ENCODE measurements at regions not wholly inside any gene's neighbourhood (a gene's known extent, or its start where the extent isn't known, plus 50 kb on each side); places are given as distances from the start of the nearest gene placed in this dataset.

DNA sequence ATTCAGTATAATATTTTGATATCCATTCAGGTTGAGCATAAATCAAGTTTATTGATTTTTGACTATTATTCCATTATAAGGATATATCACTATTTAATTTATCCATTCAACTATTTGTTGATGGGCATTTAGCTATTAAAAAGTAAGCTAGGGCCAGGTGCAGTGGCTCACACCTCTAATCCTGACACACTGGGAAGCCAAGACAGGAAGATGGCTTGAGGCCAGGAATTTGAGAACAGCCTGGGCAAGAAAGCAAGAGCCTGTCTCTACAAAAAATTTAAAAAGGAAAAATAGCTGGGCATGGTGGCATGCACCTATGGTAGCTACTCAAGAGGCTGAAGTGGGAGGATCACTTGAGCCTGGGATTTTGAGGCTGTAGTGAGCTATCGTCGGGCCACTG is 183.5 kb downstream of the HNMT start:
- ATAC-seq (no peak), DNase-seq (ENCODE audit: missing footprints) (no peak)
- intact Hi-C loops (cut with DNase I) = no loop called here

DNA sequence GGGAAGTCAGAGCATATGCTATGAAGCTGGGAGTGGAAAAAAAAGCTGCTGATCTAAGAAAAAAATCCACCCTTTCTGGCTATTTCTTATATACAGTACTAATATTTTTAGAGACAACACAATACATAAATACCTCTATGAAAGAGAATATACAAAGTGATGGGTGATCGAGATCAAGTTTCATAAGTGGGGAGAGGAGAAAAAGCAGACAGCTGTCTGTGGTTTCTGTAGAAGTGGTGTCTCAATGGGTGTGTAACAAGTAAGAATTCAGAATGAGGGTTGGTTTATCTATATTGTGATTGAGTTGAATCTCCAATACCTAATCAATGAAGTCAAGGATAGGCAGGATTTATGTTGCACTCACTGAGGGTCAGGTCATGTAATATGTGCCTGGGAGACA is 191.0 kb downstream of the HNMT start:
- intact Hi-C loops (cut with DNase I) = no loop called here
- no peak for ATAC-seq
- no peak for DNase-seq (ENCODE audit: missing footprints)

- no peak for ATAC-seq
- intact Hi-C loops (cut with DNase I) = no loop called here
- no peak for DNase-seq (ENCODE audit: missing footprints)
These were observed 193.1 kb downstream of the HNMT start for GRCh38 chr2:138157372-138157771.

DNA sequence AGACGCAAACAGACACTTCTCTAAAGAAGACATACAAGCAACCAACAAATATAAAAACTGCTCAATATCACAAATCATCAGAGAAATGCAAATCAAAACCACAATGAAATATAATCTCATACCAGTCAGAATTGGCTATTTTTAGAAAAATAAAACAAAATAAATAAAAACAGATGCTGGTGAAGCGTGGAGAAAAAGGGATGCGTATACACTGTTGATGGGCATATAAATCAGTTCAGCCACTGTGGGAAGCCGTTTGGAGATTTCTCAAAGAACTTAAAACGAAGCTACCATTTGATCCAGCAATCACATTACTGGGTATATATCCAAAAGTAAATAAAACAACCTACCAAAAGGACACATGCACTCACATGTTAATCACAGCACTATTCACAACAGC is 206.2 kb downstream of the HNMT start:
- intact Hi-C loops (cut with DNase I) = no loop called here
- ATAC-seq (no peak), DNase-seq (ENCODE audit: missing footprints) (no peak)

DNA sequence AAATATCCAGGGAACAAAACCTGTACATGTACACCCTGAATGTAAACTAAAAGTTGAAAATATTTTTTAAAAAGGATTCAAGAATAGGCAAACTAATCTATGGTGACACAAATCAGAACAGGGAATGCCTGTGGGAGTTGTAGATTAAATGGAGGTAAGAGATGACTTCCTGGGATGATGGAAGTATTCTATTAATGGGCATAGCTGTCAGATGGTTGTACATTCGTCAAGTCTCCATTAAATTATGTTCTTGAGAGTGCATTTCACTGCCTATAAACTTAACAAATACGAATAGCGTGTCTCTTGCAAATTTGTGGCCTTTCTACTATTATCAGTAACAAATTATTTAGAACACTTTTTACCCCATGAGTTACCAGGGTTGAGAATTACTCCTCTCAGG is 207.0 kb downstream of the HNMT start:
- DNase-seq (ENCODE audit: missing footprints) (no peak), ATAC-seq (no peak)
- intact Hi-C loops (cut with DNase I) = no loop called here

DNA sequence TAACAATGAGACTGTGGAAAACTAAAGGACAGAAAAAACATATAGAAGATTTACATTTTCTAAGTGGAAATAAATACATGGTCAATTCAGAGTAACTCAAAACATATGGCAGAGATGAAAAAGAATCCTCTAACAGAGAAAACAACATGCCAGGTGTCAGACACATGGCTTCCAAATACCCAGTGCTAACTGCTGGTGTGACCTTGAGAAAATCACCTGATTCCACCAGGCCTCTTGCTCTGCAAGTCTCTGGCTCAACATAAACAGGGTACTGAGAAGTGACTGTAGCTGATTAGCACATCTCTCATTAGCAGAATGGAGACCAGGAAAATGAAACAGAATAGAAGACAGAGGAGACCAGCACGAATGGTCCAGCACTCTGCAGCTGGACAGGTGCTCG is 210.8 kb downstream of the HNMT start:
- intact Hi-C loops (cut with DNase I) = no loop called here
- DNase-seq (ENCODE audit: missing footprints) (no peak), ATAC-seq (no peak)

DNA sequence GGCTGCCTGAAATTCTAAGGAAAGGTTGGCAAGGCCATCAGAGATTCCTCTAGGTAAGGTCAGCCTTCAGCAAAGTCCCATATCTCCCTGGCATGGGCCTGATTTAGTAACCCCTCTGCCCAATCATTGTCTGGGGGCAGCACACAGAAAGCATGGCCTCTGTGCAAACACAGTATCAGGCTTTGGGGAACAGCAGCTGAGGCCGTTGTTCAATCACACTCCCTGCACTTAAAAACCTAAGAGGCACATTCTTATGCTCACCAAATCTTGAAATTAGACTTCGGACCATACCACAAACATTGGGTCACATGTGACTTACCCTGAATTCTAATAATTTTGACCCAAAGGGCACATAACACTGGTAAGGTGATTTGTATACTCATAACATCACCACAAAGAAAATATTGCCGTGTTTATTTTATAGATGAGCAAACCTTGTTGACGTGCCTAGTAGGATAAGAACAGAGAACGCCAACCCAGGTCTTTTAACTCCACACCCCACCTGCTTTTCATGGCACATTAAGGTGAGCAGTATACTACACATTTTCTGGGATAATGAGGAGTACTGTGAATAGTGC is 212.7 kb downstream of the HNMT start:
- intact Hi-C loops (cut with DNase I) = no loop called here
- DNase-seq (ENCODE audit: missing footprints) (no peak), ATAC-seq (no peak)

GRCh38 chr2:138177693-138178092 is 213.4 kb downstream of the HNMT start:
- ATAC-seq = no peak
- DNase-seq (ENCODE audit: missing footprints) = no peak
- intact Hi-C loops (cut with DNase I) = no loop called here

DNA sequence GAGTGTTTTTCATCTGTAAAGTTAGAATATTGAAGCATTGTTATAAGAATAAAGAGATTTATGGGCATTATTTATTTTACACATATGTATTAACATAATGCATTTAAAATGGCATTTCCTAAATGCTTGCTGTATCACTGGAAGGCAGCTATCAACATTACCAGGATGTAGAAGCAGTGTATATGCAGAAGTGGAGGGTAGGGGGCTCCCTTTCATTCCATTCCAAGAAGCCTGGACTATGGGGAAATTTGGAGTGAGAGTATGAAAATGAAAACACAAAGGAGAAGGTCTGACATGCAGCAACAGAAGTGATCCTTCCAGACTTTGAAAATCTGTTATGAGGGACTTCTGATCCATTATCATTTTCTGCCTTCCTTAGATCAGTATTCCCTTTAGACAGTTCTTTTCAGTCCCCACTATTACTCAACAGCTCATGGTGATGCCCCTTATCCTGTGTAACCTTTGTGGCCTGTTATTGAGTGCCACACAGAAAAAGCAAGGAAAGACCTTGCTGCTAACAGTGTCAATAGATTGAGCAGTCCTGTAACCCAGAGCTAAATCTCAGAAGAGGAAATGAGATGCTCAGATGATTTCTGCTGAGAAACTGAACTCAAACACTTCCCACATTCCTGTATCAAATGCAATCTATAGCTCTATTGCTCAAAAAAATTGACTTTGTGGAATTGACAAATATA is 216.6 kb downstream of the HNMT start:
- intact Hi-C loops (cut with DNase I) = no loop called here
- DNase-seq (ENCODE audit: missing footprints) = no peak
- ATAC-seq = no peak

- DNase-seq (ENCODE audit: missing footprints) (no peak), ATAC-seq (no peak)
- intact Hi-C loops (cut with DNase I) = no loop called here
These were observed 218.1 kb downstream of the HNMT start for GRCh38 chr2:138182250-138182936.

DNA sequence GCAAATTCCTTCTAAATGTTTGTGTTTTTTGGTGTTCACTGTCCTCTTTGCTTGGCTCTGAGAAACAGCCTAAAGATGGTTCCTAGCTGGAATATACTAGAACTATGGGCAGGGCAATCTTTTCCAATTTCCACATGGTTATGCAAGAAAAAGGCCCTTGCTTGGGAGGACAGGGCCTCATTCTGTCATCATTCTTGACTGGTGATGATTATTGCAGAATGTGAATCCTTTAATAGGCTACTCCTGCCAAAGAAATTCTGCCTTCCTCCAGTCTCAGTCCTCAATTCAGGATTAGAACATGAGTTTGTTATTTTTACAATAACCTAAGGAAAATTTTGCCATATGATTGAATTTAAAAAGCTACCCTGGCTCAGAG is 218.7 kb downstream of the HNMT start:
- ATAC-seq (no peak), DNase-seq (ENCODE audit: missing footprints) (no peak)
- intact Hi-C loops (cut with DNase I) = no loop called here

GRCh38 chr2:138183705-138184104 is 219.4 kb downstream of the HNMT start:
- intact Hi-C loops (cut with DNase I) = no loop called here
- ATAC-seq (no peak), DNase-seq (ENCODE audit: missing footprints) (no peak)

GRCh38 chr2:138184428-138184827 is 220.2 kb downstream of the HNMT start:
- intact Hi-C loops (cut with DNase I) = no loop called here
- DNase-seq (ENCODE audit: missing footprints) = no peak
- no peak for ATAC-seq

DNA sequence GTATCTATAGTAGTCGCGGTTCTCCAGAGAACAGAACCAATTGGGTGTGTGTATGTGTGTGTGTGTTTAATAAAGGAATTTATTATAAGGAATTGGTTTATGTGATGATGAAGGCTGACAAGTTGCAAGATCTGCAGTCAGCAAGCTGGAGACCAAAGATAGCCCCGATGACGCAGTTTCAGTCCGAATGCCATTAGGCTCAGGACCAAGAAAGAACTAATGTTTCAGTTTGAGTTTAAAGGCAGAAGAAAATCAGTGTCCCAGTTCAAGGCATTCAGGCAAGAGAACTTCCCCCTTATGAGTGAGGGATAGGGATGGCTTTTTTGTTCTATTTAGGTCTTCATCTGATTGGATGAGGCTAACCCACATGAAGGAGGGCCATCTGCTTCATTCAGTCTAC is 221.6 kb downstream of the HNMT start:
- ATAC-seq (no peak), DNase-seq (ENCODE audit: missing footprints) (no peak)
- intact Hi-C loops (cut with DNase I) = no loop called here

DNA sequence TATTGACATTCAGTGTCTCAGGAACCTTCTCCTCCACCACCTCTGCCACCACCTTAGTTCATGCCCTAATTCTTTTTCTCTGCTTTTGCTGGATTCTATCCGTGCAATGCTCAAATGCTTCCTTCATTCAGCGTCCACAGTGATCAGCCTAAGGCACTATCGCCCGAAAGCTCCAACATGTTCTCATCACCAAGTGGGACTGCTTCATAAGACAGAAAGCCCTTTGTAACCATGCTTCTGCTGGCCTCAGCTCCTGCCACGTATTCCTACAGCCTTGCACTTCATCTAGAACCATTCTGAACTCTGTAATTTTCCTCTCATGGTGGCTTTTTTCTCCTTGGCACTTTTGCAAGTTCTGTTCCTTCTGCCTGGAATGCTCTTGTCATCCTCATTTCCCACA is 222.9 kb downstream of the HNMT start:
- ATAC-seq = no peak
- intact Hi-C loops (cut with DNase I) = no loop called here
- no peak for DNase-seq (ENCODE audit: missing footprints)

GRCh38 chr2:138190999-138191398 is 226.7 kb downstream of the HNMT start:
- DNase-seq (ENCODE audit: missing footprints) (no peak), ATAC-seq (no peak)
- intact Hi-C loops (cut with DNase I) = no loop called here

DNA sequence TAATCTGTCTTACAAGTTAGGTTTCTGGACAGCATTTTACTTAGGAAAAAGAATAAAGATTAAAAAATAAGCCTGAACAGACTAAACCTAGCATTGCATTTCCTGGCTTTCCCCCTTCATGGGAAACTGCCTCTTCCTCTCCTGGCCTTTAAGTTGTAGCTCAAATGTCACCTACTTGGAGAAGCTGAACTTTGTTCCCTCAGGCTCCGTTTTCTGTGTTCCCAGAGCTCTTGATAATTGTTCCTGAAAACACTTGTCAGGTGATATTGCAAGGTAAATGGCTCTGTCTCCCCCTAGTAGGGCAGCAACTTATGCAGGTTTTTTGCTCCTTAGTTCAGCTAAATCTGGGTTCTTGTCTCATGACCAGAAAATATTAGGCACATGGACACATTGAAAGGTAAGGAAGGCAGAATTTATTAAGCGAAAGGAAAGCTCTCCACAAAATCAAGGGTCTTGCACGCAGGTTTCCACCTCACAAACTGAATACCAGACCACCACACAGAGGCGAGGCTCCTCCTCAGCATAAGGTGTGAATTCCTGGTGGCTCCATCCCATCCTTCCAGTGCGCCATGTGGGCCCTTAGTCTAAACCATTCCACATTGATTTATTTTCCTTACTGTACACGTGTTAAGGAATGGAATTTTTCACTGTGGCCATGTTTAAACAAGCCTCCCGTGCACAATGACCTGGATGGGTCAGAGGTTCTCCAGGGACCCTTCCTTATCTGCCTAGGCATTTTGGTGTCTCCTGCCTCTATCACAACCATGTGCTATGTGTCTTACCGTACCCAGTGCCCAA is 229.3 kb downstream of the HNMT start:
- no peak for ATAC-seq
- no peak for DNase-seq (ENCODE audit: missing footprints)
- intact Hi-C loops (cut with DNase I) = no loop called here

GRCh38 chr2:138201286-138201685 is 237.0 kb downstream of the HNMT start:
- ATAC-seq = no peak
- intact Hi-C loops (cut with DNase I) = no loop called here
- DNase-seq (ENCODE audit: missing footprints) = no peak

DNA sequence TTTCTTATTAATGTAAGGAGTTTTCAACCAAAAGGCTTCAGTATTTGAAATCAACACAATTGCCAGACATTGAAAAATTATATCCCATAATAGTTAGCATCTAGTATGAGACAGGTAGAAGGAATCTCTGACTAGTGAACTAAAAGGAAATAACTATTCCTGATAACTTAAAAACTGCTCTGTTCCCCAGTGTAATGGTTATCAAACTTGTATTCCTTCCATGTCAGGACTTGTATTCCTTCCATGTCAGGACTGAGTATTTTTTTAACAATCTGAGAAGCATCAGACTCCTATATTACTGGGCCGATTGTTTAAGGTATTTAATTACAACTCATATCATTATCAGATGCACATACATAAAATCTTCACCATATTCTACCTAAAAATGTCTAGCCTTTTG is 238.5 kb downstream of the HNMT start:
- intact Hi-C loops (cut with DNase I) = no loop called here
- DNase-seq (ENCODE audit: missing footprints) (no peak), ATAC-seq (no peak)

DNA sequence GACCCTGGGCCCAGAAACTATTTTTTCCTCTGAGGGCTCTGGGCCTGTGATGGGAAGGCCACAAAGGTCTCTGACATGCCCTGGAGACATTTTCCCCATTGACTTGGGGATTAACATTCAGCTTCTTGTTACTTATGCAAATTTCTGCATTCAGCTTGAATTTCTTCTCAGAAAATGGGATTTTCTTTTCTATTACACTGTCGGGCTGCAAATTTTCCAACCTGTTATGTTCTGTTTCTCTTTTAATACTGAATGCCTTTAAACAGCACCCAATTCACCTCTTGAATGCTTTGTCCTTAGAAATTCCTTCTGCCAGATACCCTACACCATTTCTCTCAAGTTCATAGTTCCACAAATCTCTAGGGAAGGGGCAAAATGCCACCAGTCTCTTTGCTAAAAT is 241.0 kb downstream of the HNMT start:
- DNase-seq (ENCODE audit: missing footprints) = no peak
- intact Hi-C loops (cut with DNase I) = no loop called here
- ATAC-seq = no peak
